ENCODE measurements at regions not wholly inside any gene's neighbourhood (a gene's known extent, or its start where the extent isn't known, plus 50 kb on each side); places are given as distances from the start of the nearest gene placed in this dataset.
A peak's percentile ranks its signal among the peaks of the same experiment; 100 is the strongest.

GRCh38 chrX:10106806-10107205 is 50.0 kb upstream of the CLCN4 start:
- DNase-seq (ENCODE audit: low spot score), result peak; percentile 29
- intact Hi-C loops (cut with DNase I), result no loop called here

Data from cardiac septum (tissue), 1 donor.